Natural killer cell (primary cell): ENCODE measurements at regions not wholly inside any gene's neighbourhood (a gene's known extent, or its start where the extent isn't known, plus 50 kb on each side); places are given as distances from the start of the nearest gene placed in this dataset.

ENCODE experiments used
- ATAC-seq, 3 donors: fragments of 150-1000 bp in 2 of 3; fragments of 200-7000 bp in 1 of 3; cut with Tn5 transposase; 1 replicate in 1 of 3; 2 replicates in 2 of 3; pipeline ENCODE4 v1.10.0; 2021; ENCODE audit warnings: mild to moderate bottlenecking in 2 of 3, moderate library complexity in 2 of 3
- DNase-seq, 2 donors: peaks; one replicate each; pipeline versions ENCODE4 v3.0.0 to v3.0.0-alpha.2; 2013 to 2021; ENCODE audit warnings: mixed read lengths in 1 of 2
- H3K27ac ChIP-seq: one replicate; pipeline ENCODE4 v1.5.1; 2013; ENCODE audit warnings: mild to moderate bottlenecking, low read length
- H3K27me3 ChIP-seq: one replicate; pipeline ENCODE4 v1.6.1; 2013; ENCODE audit warnings: low read length; ENCODE audit not compliant: control insufficient read depth, insufficient read depth
- H3K36me3 ChIP-seq: one replicate; pipeline ENCODE4 v1.6.1; 2013; ENCODE audit warnings: low read length; ENCODE audit not compliant: control insufficient read depth, insufficient read depth
- H3K4me1 ChIP-seq: one replicate; pipeline ENCODE4 v1.6.1; 2013; ENCODE audit warnings: low read length; ENCODE audit not compliant: control insufficient read depth, insufficient read depth
- H3K4me3 ChIP-seq: one replicate; pipeline ENCODE4 v1.5.1; 2013; ENCODE audit warnings: low read length
- H3K9me3 ChIP-seq: one replicate; pipeline ENCODE4 v1.6.1; 2013; ENCODE audit warnings: low read length; ENCODE audit not compliant: control insufficient read depth, insufficient read depth
- H3K27ac Mint-ChIP-seq, 2 donors: one replicate each; pipeline ENCODE4 v1.8.0; 2022; ENCODE audit warnings: mild to moderate bottlenecking in 2 of 2, mixed read lengths in 2 of 2, moderate library complexity in 1 of 2
- H3K27me3 Mint-ChIP-seq, 2 donors: one replicate each; pipeline ENCODE4 v1.8.0; 2022; ENCODE audit warnings: low read depth in 2 of 2, mixed read lengths in 2 of 2
- H3K36me3 Mint-ChIP-seq: one replicate; pipeline ENCODE4 v1.8.0; 2022; ENCODE audit warnings: mixed read lengths
- H3K4me1 Mint-ChIP-seq, 2 donors: one replicate each; pipeline ENCODE4 v1.8.0; 2022; ENCODE audit warnings: mixed read lengths in 2 of 2
- H3K4me3 Mint-ChIP-seq: one replicate; pipeline ENCODE4 v1.8.0; 2022; ENCODE audit warnings: mild to moderate bottlenecking, moderate library complexity, mixed read lengths
- H3K9me3 Mint-ChIP-seq, 2 donors: one replicate each; pipeline ENCODE4 v1.8.0; 2022; ENCODE audit warnings: mixed read lengths in 2 of 2
- CTCF ChIP-seq: fragments of 200-600 bp; IDR thresholded peaks from one replicate; pipeline ENCODE4 v1.8.0; 2022; ENCODE audit warnings: antibody characterized with exemption
- WGBS: methylation state at CpG from one replicate; pipeline ENCODE4 v1.1.7; 2013; ENCODE audit warnings: missing lambda C conversion rate; ENCODE audit not compliant: insufficient coverage; 5-methylcytosine and 5-hydroxymethylcytosine counted together
- intact Hi-C: fragments of 100-400 bp; cut with micrococcal nuclease; formaldehyde crosslinking; loops from one replicate; pipeline ENCODE4 v1.14.2; 2022

- no peak for DNase-seq
- WGBS, result 74% methylated on average over 1 of the region's 1 CpG
- Mint-ChIP-seq H3K27ac (no peak overlapping the region), H3K4me3 (no peak overlapping the region), H3K27me3 (no peaks in the 10 kb centered on the region), H3K4me1 (no peaks in the 10 kb centered on the region), H3K36me3 (no peaks in the 10 kb centered on the region), H3K9me3 (peaks cover 2 to 3% of the 10 kb centered on the region in 2 donors)
- H3K27me3 ChIP-seq, result no peaks in the 10 kb centered on the region
- H3K4me3 ChIP-seq, result no peak overlapping the region
- H3K36me3 ChIP-seq, result no peaks in the 10 kb centered on the region
- intact Hi-C loops, result no loop called here
- H3K9me3 ChIP-seq, result no peaks in the 10 kb centered on the region
- H3K4me1 ChIP-seq, result no peaks in the 10 kb centered on the region
- H3K27ac ChIP-seq, result no peak overlapping the region
- no peak for ATAC-seq
- no peak for TF ChIP-seq CTCF
Observed at GRCh38 chr14:44768935-44769334, 192.8 kb downstream of the KLHL28 start.

DNA sequence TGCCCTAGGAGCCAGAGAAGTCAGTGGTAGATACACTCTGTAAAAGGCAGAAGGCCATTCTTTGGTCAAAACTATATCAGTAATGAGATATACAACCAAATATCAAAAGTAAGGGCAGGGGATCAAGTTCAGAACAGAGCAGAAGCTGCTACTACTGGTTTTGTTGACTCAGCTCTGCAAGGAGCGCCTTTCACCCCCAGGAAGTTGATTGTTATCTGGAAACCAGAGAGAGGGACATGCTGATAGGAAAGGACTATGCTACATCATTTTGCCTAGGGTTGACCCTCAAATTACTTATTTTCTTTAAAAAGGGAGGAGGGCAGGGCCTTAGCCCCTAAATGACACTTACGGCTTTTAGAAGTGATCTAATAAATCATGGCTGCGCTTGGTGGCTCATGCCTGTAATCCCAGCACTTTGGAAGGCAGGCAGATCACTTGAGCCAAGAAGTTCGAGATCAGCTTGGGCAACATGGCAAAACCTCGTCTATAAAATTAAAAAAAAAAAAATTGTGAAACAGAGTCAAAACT is 194.0 kb downstream of the KLHL28 start:
- Mint-ChIP-seq H3K4me3 (no peak overlapping the region), H3K27me3 (no peaks in the 10 kb centered on the region), H3K9me3 (peaks cover 0 to 3% of the 10 kb centered on the region in 2 donors), H3K36me3 (no peaks in the 10 kb centered on the region), H3K4me1 (no peaks in the 10 kb centered on the region), H3K27ac (no peak overlapping the region)
- ATAC-seq (no peak), DNase-seq (no peak)
- no peaks in the 10 kb centered on the region for H3K27me3 ChIP-seq
- WGBS, result 78% methylated on average over 5 of the region's 5 CpGs
- H3K9me3 ChIP-seq, result no peaks in the 10 kb centered on the region
- no peaks in the 10 kb centered on the region for H3K36me3 ChIP-seq
- no peak overlapping the region for H3K4me3 ChIP-seq
- intact Hi-C loops, result no loop called here
- TF ChIP-seq CTCF, result no peak
- H3K4me1 ChIP-seq, result no peaks in the 10 kb centered on the region
- no peak overlapping the region for H3K27ac ChIP-seq

DNA sequence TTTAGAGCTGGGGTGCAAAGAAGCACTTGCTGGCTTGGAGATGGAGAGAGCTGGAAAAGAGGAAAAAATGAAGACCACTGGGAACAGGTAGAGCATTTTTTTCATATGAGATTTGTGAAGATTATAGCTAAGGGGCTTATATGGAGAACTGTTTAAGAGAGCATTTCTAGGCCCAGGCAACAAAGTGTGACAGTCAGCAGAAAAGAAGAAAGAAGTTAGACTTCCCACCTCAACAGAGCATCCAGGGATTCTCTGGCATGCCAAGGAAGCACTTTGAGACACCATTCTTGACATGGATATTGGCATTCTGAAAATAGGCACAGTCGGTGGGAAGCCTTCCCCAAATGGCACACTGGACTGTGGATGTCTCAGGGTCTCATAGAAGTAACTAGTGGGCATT is 195.5 kb downstream of the KLHL28 start:
- intact Hi-C loops, result no loop called here

More for the DNA sequence above, 195.5 kb downstream of the KLHL28 start:
- no peak overlapping the region for H3K27ac Mint-ChIP-seq
- no peaks in the 10 kb centered on the region for H3K36me3 ChIP-seq
- H3K4me1 Mint-ChIP-seq, result no peaks in the 10 kb centered on the region
- no peaks in the 10 kb centered on the region for H3K27me3 ChIP-seq
- peaks cover 0 to 3% of the 10 kb centered on the region in 2 donors for H3K9me3 Mint-ChIP-seq
- H3K4me3 Mint-ChIP-seq, result no peak overlapping the region
- H3K4me1 ChIP-seq, result no peaks in the 10 kb centered on the region
- no peak for TF ChIP-seq CTCF
- DNase-seq (no peak), ATAC-seq (no peak)
- H3K27me3 Mint-ChIP-seq, result no peaks in the 10 kb centered on the region
- no peaks in the 10 kb centered on the region for H3K36me3 Mint-ChIP-seq
- no peak overlapping the region for H3K27ac ChIP-seq
- 92% methylated on average over 1 of the region's 1 CpG for WGBS
- no peaks in the 10 kb centered on the region for H3K9me3 ChIP-seq
- H3K4me3 ChIP-seq, result no peak overlapping the region
